ENCODE measurements at regions not wholly inside any gene's neighbourhood (a gene's known extent, or its start where the extent isn't known, plus 50 kb on each side); places are given as distances from the start of the nearest gene placed in this dataset.

DNA sequence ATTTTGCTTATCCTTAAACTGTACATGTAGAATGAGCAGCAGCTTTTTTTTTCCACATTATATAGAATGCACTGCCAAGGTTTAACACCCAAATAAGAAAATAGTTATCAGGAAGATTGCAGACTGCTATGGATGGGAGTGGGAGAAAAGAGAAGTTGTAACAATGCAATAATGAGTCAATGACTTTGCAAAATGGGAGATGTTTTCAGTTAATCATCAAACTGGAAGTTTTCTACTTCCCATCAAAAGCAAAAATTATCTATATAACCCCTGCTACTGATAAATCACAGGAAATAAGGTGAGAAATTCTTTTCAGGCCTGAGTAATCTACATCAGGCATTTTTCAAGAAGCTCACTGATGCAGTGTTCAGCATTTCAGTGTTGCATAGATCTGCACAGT lies 309.1 kb downstream of the GXYLT1 start (continued):
- TF ChIP-seq RELA (IDR thresholded peaks at IDR 0.05; ENCODE audit: borderline replicate concordance, partially characterized antibody) = no peak
- no peak for TF ChIP-seq PAX8 (IDR thresholded peaks at IDR 0.05)
- no peak for TF ChIP-seq PML (IDR thresholded peaks at IDR 0.05; ENCODE audit: low read length)
- TF ChIP-seq ATF3 (IDR thresholded peaks at IDR 0.05; ENCODE audit: borderline replicate concordance, extremely low read depth, low read depth, low read length) = no peak

DNA sequence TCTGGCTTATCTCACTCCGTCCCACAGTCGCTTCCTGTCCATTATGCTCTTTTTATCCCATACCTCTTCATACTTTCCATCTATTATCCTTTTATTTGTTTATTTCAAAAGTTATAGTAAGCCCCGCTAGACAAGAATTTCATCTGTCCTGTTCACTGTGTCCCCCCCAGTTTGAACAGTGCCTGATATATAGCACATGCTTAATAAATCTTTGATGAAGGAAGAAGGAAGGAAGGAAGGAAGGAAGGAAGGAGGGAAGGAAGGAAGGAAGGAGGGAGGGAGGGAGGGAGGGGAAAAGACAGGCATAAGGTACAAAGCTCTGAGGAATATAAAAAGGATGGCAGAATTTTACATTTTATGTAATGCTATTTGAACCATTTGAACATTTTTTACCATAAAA lies 324.7 kb downstream of the GXYLT1 start:
- WGBS (ENCODE audit: insufficient coverage, insufficient replicate concordance, low lambda C conversion rate, missing lambda C conversion rate) = 35% methylated on average over 3 of the region's 3 CpGs
- Histone ChIP-seq H4K20me1 (ENCODE audit: control insufficient read depth, insufficient read depth) (no peaks in the 10 kb centered on the region), H3K27ac (ENCODE audit: control insufficient read depth, insufficient read depth) (no peak overlapping the region), H3K4me1 (ENCODE audit: control insufficient read depth, insufficient read depth, low read length) (no peaks in the 10 kb centered on the region), H3K9me3 (replicated peaks; ENCODE audit: control insufficient read depth, insufficient read depth, low read length) (no peaks in the 10 kb centered on the region), H3K9ac (ENCODE audit: control insufficient read depth, insufficient read depth, low read length) (no peak overlapping the region), H2AFZ (ENCODE audit: control insufficient read depth, low read depth, low read length) (no peak overlapping the region), H3K36me3 (ENCODE audit: control insufficient read depth in 2 of 2, insufficient read depth in 2 of 2, low read length in 1 of 2) (no peaks in the 10 kb centered on the region), H3K79me2 (ENCODE audit: control insufficient read depth, insufficient read depth, low read length) (no peaks in the 10 kb centered on the region), H3K4me3 (no peak overlapping the region), H3K4me2 (ENCODE audit: control insufficient read depth, insufficient read depth) (no peak overlapping the region), H3K27me3 (replicated peaks in 1 of 2; ENCODE audit: control insufficient read depth in 2 of 2, insufficient read depth in 2 of 2, low read length in 1 of 2) (no peaks in the 10 kb centered on the region)
- intact Hi-C loops (cut with micrococcal nuclease; ENCODE audit: unreplicated experiment) (no loop called here), in situ Hi-C loops (cut with MboI) (no loop called here)
- DNase-seq (ENCODE audit: low read depth, low spot score) = no peak
- no TSS peak for BruUV-seq (replicated peaks)
- TF ChIP-seq RAD51 (IDR thresholded peaks at IDR 0.05) (no peak), ZZZ3 (IDR thresholded peaks at IDR 0.05; ENCODE audit: control insufficient read depth, insufficient read length, low read depth) (no peak)
- POLR2A ChIA-PET = no interaction called here
- RAD21 ChIA-PET (ENCODE audit: unreplicated experiment) = no interaction called here
- no peak for FAIRE-seq
- CTCF ChIA-PET = no interaction called here
- no peak for ATAC-seq
- SMC1A ChIA-PET (ENCODE audit: uncharacterized antibody, unreplicated experiment) = no interaction called here

DNA sequence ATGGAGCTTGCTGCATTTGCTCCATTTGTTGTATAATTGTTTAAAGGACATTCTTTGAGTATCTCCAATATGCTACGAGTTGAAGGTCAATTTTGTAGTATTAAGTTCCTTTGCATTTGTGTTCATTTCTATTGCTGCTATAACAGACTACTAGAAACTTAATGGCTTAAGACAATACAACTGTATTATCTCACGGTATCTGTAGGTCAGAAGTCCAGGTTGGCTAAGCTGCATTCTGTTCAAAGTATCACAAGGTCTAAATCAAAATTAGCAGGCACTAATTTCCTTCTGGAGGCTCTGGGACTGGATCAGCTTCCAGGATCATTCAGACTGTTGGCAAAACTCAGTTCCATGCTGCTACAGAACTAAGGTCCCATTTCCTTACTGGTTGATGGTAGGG lies 340.6 kb downstream of the GXYLT1 start:
- no peak overlapping the region for H3K27ac ChIP-seq (ENCODE audit: control insufficient read depth, insufficient read depth)
- no peaks in the 10 kb centered on the region for H3K79me2 ChIP-seq (ENCODE audit: control insufficient read depth, insufficient read depth, low read length)
- no peaks in the 10 kb centered on the region for H3K27me3 ChIP-seq (replicated peaks in 1 of 2; ENCODE audit: control insufficient read depth in 2 of 2, insufficient read depth in 2 of 2, low read length in 1 of 2)
- no peaks in the 10 kb centered on the region for H3K4me1 ChIP-seq (ENCODE audit: control insufficient read depth, insufficient read depth, low read length)
- CTCF ChIA-PET = interaction anchor here (1.0 kb wide), 1 partner anchor 221 kb away, joined by 3 read pairs; no protein-coding TSS in a partner anchor
- H4K20me1 ChIP-seq (ENCODE audit: control insufficient read depth, insufficient read depth) = no peaks in the 10 kb centered on the region
- H3K36me3 ChIP-seq (ENCODE audit: control insufficient read depth in 2 of 2, insufficient read depth in 2 of 2, low read length in 1 of 2) = no peaks in the 10 kb centered on the region
- ATAC-seq (no peak), FAIRE-seq (no peak), DNase-seq (ENCODE audit: low read depth, low spot score) (no peak)
- POLR2A ChIA-PET = no interaction called here
- WGBS (ENCODE audit: insufficient coverage, insufficient replicate concordance, low lambda C conversion rate, missing lambda C conversion rate) = 19% methylated on average over 2 of the region's 2 CpGs
- TF ChIP-seq CHD4 (IDR thresholded peaks at IDR 0.05) (no peak), RBBP5 (conservative IDR thresholded peaks at IDR 0.05) (no peak), FOXK2 (IDR thresholded peaks at IDR 0.05) (no peak), CHD2 (IDR thresholded peaks at IDR 0.05; ENCODE audit: borderline replicate concordance, low read depth, low read length) (no peak), SIN3A (IDR thresholded peaks at IDR 0.05; ENCODE audit: low read depth, low read length) (no peak), TBL1XR1 (IDR thresholded peaks at IDR 0.05; ENCODE audit: low read depth, low read length) (no peak), SMAD5 (IDR thresholded peaks at IDR 0.05; ENCODE audit: low read depth) (no peak), IRF4 (IDR thresholded peaks at IDR 0.05; ENCODE audit: low read depth, low read length) (no peak), JUND (IDR thresholded peaks at IDR 0.05; ENCODE audit: low read depth, low read length) (no peak), ESRRA (IDR thresholded peaks at IDR 0.05; ENCODE audit: low read length) (no peak)
- TF ChIP-seq, protein P1, sequence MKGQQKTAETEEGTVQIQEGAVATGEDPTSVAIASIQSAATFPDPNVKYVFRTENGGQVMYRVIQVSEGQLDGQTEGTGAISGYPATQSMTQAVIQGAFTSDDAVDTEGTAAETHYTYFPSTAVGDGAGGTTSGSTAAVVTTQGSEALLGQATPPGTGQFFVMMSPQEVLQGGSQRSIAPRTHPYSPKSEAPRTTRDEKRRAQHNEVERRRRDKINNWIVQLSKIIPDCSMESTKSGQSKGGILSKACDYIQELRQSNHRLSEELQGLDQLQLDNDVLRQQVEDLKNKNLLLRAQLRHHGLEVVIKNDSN (IDR thresholded peaks at IDR 0.05; ENCODE audit: borderline replicate concordance, extremely low read length, insufficient read depth, low read depth, low read length) = no peak
- no peak overlapping the region for H3K4me2 ChIP-seq (ENCODE audit: control insufficient read depth, insufficient read depth)
- RAD21 ChIA-PET (ENCODE audit: unreplicated experiment) = no interaction called here
- in situ Hi-C loops (cut with MboI) = no loop called here
- BruUV-seq (replicated peaks) = no TSS peak
- H3K9me3 ChIP-seq (replicated peaks; ENCODE audit: control insufficient read depth, insufficient read depth, low read length) = no peaks in the 10 kb centered on the region
- H3K4me3 ChIP-seq = no peak overlapping the region
- intact Hi-C loops (cut with micrococcal nuclease; ENCODE audit: unreplicated experiment) = no loop called here
- SMC1A ChIA-PET (ENCODE audit: uncharacterized antibody, unreplicated experiment) = interaction anchor here (0.6 kb wide), 1 partner anchor 774 kb away, joined by 4 read pairs; no protein-coding TSS in a partner anchor
- no peak overlapping the region for H3K9ac ChIP-seq (ENCODE audit: control insufficient read depth, insufficient read depth, low read length)
- H2AFZ ChIP-seq (ENCODE audit: control insufficient read depth, low read depth, low read length) = no peak overlapping the region

All from GM12878 (cell line).